DOHH2 (cell line): ENCODE measurements at regions not wholly inside any gene's neighbourhood (a gene's known extent, or its start where the extent isn't known, plus 50 kb on each side); places are given as distances from the start of the nearest gene placed in this dataset.

Source experiments
- H3F3A ChIP-seq: fragments of 200-600 bp; sonication (generic), shearing (Covaris generic); 2 replicates; pipeline ENCODE4 v1.6.0; 2016; ENCODE audit warnings: antibody characterized with exemption, mild to moderate bottlenecking; ENCODE audit not compliant: control insufficient read depth, insufficient read depth
- H3K27ac ChIP-seq: fragments of 200-600 bp; sonication (generic); 2 replicates; pipeline ENCODE4 v1.5.1; 2014; ENCODE audit warnings: low read depth, mild to moderate bottlenecking, low read length, moderate library complexity
- H3K27me3 ChIP-seq: fragments of 200-600 bp; sonication (generic); 2 replicates; pipeline ENCODE4 v1.6.1; 2014; ENCODE audit warnings: mild to moderate bottlenecking, low read length, mixed read lengths; ENCODE audit not compliant: control insufficient read depth
- H3K36me3 ChIP-seq: fragments of 200-600 bp; sonication (generic); 2 replicates; pipeline ENCODE4 v1.6.1; 2014; ENCODE audit warnings: mild to moderate bottlenecking, low read length, moderate library complexity, mixed read lengths; ENCODE audit not compliant: control insufficient read depth
- H3K4me1 ChIP-seq: fragments of 200-600 bp; sonication (generic); 2 replicates; pipeline ENCODE4 v1.6.1; 2014; ENCODE audit warnings: mild to moderate bottlenecking, low read length, mixed read lengths; ENCODE audit not compliant: control insufficient read depth
- H3K4me2 ChIP-seq: fragments of 200-600 bp; sonication (generic); 2 replicates; pipeline ENCODE4 v1.6.0; 2014; ENCODE audit warnings: mild to moderate bottlenecking, low read length, moderate library complexity
- H3K4me3 ChIP-seq: fragments of 200-600 bp; sonication (generic); 2 replicates; pipeline ENCODE4 v1.5.1; 2014; ENCODE audit warnings: mild to moderate bottlenecking, low read length, mixed read lengths
- H3K79me2 ChIP-seq: fragments of 200-600 bp; sonication (generic); 2 replicates; pipeline ENCODE4 v1.6.1; 2014; ENCODE audit warnings: mild to moderate bottlenecking, low read length, mixed read lengths; ENCODE audit not compliant: control insufficient read depth
- H3K9me2 ChIP-seq: fragments of 200-600 bp; sonication (generic); replicated peaks from 2 replicates; pipeline ENCODE4 v1.6.1; 2014; ENCODE audit warnings: mild to moderate bottlenecking, low read length, mixed read lengths; ENCODE audit not compliant: control insufficient read depth
- H3K9me3 ChIP-seq: fragments of 200-600 bp; sonication (generic); 2 replicates; pipeline ENCODE4 v1.6.1; 2014; ENCODE audit warnings: antibody characterized with exemption, low read length, mixed read lengths; ENCODE audit not compliant: control insufficient read depth, insufficient read depth
- H4K20me1 ChIP-seq: fragments of 200-600 bp; sonication (generic); 2 replicates; pipeline ENCODE4 v1.6.0; 2014; ENCODE audit warnings: low read depth, mild to moderate bottlenecking, antibody characterized with exemption, low read length, moderate library complexity; ENCODE audit not compliant: control insufficient read depth, insufficient read depth
- CTCF ChIP-seq: fragments of 200-600 bp; sonication (generic); IDR thresholded peaks from one replicate; pipeline ENCODE4 v1.5.1; 2014; ENCODE audit warnings: antibody characterized with exemption, mild to moderate bottlenecking, low read depth, low read length; ENCODE audit not compliant: poor library complexity, severe bottlenecking
- EZH2phosphoT487 ChIP-seq: fragments of 200-600 bp; sonication (generic); IDR thresholded peaks from 2 replicates; pipeline ENCODE4 v1.6.1; 2017; ENCODE audit warnings: borderline replicate concordance, mild to moderate bottlenecking, antibody characterized with exemption, low read length, moderate library complexity, mixed read lengths

- Histone ChIP-seq H3K27ac (no peak overlapping the region), H3F3A (no peaks in the 10 kb centered on the region), H3K9me2 (no peaks in the 10 kb centered on the region), H3K4me1 (no peaks in the 10 kb centered on the region), H3K36me3 (no peaks in the 10 kb centered on the region), H3K9me3 (no peaks in the 10 kb centered on the region), H3K27me3 (no peaks in the 10 kb centered on the region), H3K4me2 (no peak overlapping the region), H4K20me1 (no peaks in the 10 kb centered on the region), H3K79me2 (no peaks in the 10 kb centered on the region), H3K4me3 (no peak overlapping the region)
- TF ChIP-seq CTCF = no peak
- TF ChIP-seq EZH2phosphoT487 = no peak
Measured at GRCh38 chr14:104526723-104527645, 52.6 kb upstream of the C14orf180 start.

GRCh38 chr14:104527857-104528459 lies 51.6 kb upstream of the C14orf180 start:
- Histone ChIP-seq H3K27me3 (no peaks in the 10 kb centered on the region), H3K79me2 (no peaks in the 10 kb centered on the region)

GRCh38 chr14:104528496-104528895 lies 51.1 kb upstream of the C14orf180 start:
- TF ChIP-seq CTCF (no peak), EZH2phosphoT487 (no peak)
- Histone ChIP-seq H3K36me3 (no peaks in the 10 kb centered on the region), H4K20me1 (no peaks in the 10 kb centered on the region), H3K4me2 (no peak overlapping the region), H3K27me3 (no peaks in the 10 kb centered on the region), H3K4me3 (no peak overlapping the region), H3K9me2 (no peaks in the 10 kb centered on the region), H3K27ac (no peak overlapping the region), H3F3A (no peaks in the 10 kb centered on the region), H3K9me3 (no peaks in the 10 kb centered on the region), H3K79me2 (no peaks in the 10 kb centered on the region), H3K4me1 (no peaks in the 10 kb centered on the region)

More at GRCh38 chr14:104527857-104528459, 51.6 kb upstream of the C14orf180 start:
- H3K4me2 ChIP-seq = no peak overlapping the region
- no peaks in the 10 kb centered on the region for H3K36me3 ChIP-seq
- H4K20me1 ChIP-seq = no peaks in the 10 kb centered on the region
- no peak overlapping the region for H3K4me3 ChIP-seq
- TF ChIP-seq CTCF (no peak), EZH2phosphoT487 (no peak)
- no peak overlapping the region for H3K27ac ChIP-seq
- H3K4me1 ChIP-seq = no peaks in the 10 kb centered on the region
- no peaks in the 10 kb centered on the region for H3K9me3 ChIP-seq
- no peaks in the 10 kb centered on the region for H3F3A ChIP-seq
- H3K9me2 ChIP-seq = no peaks in the 10 kb centered on the region
